Eye (tissue), 1 donor: ENCODE measurements at regions not wholly inside any gene's neighbourhood (a gene's known extent, or its start where the extent isn't known, plus 50 kb on each side); places are given as distances from the start of the nearest gene placed in this dataset.

ENCODE experiments used
- DNase-seq: peaks from one replicate; pipeline ENCODE4 v3.0.0-alpha.2; 2015

DNA sequence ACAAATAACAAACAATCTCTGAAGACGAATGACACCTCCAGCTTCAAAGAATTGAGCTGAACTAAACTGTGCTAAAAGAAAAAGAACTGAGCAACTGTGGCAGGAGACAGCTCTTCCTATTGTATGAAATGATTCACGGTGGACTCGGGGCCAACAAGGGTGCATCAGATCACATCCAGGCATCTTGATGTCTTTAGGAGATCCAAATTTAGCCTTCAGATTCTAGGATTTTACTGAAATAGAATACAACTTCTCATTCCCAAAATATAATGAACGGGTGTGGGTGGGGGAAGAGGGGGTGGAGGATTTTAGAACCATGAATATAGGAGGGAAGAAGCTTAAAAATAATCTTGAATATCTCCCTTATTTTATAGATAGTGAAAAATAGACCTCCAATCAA, 631.8 kb downstream of the ELAVL2 start:
- DNase-seq: no peak

DNA sequence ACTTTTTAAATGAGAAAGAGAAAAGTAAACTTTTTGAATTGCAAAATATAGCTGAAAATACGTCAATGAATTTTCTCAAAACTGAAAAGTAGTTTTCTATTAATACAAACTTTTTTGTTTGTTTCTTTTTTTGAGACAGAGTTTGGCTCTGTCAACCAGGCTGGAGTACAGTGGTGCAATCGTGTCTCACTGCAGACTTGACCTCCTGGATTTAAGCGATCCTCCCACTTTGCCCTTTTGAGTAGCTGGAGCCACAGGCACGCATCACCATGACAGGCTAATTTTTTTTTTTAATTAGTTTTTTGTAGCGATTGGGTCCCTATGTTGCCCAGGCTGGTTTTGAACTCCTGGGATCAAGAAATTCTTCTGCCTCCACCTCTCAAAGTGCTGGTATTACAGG, 610.4 kb downstream of the ELAVL2 start:
- DNase-seq: no peak

DNA sequence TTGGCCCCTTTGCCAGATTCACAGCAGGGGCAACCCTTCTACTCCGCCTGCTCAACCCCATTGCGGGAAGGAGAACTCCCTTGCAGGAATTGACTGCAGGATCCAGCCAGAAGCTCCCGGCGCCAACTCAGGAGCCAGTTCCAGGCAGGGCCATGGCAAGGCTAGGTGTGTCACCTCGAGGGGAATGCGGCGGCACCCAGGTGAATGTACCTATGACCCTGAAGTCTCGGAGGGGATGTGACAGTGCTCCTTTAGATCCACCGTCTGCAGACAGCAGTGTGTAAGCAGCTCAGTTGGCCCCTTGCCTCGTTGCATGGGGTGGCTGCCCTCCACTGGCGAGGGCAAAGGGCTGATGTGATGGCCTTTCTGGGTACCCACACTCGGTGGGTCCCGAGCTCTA, 606.6 kb downstream of the ELAVL2 start:
- no peak for DNase-seq

DNA sequence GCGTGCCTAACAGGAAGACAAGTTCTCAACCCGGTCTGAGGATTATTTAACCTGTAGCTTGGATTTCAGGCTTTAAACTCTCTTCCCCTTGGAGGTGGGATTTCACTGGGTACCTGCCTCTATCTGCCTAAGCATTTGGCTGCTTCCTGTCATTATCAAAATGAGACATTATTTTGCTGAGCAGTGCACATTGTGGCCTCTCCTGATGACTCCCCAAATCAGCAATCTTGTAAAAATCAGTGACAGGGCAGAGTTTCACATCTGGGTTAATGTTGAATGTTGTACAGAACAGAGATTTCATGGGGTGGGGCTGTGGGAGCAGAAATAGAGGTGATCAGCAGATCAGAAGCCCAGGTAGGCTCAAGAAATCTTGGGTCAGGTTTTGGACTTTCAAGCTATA, 605.9 kb downstream of the ELAVL2 start:
- no peak for DNase-seq

- peak; percentile 54 for DNase-seq
These were observed 605.1 kb downstream of the ELAVL2 start for GRCh38 chr9:23220957-23221356.

DNA sequence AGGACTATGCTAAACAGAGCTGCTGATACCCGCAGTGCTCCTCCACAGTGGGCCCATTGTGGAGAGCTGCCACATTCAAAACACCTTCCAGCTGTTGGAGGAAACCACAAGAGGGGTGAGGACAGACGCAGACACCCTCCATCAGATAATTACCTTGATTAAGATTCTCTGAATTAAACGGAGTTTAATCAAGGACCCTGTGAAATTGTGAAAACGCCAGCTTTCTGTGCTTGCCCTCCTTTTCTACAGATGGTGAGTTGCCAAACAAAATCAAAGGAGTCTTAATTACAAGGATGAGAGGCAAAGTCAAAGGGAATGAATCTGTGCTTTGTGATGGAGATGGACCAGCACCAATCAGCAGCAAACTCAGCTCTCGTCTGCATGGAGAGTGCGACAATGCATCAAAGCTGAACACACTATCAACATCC, 596.1 kb downstream of the ELAVL2 start:
- DNase-seq: no peak

- DNase-seq: no peak
These were observed 593.2 kb downstream of the ELAVL2 start for GRCh38 chr9:23232831-23233230.

GRCh38 chr9:23243523-23243922, 582.5 kb downstream of the ELAVL2 start:
- no peak for DNase-seq

- no peak for DNase-seq
These were observed 581.0 kb downstream of the ELAVL2 start for GRCh38 chr9:23245067-23245466.

- DNase-seq: no peak
These were observed 571.4 kb downstream of the ELAVL2 start for GRCh38 chr9:23254404-23255184.

DNA sequence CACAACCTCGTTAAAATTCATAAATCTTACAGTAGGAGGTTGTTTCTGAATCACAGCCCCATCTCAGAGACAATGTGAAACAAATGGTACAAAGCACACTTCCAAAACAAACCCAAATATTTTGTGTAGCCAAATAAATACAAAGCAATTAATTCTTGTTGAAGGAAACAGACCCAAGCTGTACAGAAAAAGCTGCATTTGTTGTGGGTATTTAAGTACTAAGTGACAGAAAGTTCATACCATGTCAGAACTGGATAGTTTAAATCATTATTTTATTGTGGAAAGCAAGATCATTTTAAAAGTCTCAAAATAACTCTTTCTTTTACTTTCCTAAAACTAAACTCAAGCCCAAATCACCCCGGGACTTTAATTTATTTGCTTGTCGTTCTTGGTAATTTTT, 570.7 kb downstream of the ELAVL2 start:
- no peak for DNase-seq

- no peak for DNase-seq
These were observed 567.5 kb downstream of the ELAVL2 start for GRCh38 chr9:23258569-23258968.

DNA sequence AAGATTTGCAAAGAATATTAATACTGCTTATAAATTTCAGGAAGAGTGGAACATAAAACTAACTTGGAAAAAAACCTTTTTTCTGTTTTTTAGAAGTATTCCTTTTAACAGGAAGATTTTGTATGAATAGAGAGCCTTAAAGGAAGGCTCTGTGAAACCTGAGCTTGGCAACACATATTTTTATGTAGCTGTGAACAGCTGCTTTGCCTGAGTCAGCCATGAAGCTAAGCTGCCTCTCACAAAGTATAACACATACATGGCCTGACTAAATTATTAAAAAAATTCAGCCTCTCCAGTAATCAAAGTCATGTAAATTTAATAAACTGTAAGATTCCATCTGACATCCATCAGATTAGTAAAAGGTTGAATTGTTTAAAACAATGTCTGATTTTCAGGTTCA, 547.5 kb downstream of the ELAVL2 start:
- peak; percentile 14 for DNase-seq

GRCh38 chr9:23287390-23287789, 538.6 kb downstream of the ELAVL2 start:
- DNase-seq: no peak

GRCh38 chr9:23288545-23288944, 537.5 kb downstream of the ELAVL2 start:
- no peak for DNase-seq

DNA sequence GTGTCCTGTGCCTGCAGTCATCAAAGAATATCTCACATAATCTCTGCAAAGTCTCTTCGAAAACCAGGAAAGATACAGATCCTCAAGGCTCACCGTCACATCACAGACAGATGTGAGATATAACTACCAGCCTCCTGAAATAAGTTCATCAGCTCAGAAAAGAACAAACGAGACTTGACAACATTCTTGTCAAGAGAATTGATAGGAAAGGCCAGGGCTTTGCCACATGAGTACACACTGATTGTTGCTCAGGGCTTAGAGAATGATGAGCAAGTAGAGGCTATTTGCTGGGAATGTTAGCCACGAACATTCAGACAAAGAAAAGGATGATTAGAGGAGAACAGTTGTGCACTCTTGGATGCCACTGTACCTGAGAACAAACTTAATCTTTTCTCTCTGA, 535.1 kb downstream of the ELAVL2 start:
- peak; percentile 81 for DNase-seq

DNA sequence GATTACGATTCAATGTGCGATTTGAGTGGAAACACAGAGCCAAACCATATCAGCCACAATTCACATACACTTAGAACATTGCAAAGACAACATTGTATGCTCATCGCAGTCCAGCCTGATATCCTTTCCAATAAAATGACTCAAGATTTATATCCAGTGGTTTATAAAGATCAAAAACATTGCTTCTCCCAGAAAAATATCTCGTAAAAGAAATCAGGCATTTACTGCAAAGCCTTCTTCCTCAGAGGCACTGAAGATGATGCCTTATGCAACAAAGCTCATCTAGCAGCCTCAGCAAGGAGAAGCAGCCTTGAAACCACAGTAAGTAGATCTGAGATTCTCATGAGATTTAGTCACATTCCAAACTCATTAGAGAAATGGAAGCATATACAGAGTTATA, 523.8 kb downstream of the ELAVL2 start:
- no peak for DNase-seq

DNA sequence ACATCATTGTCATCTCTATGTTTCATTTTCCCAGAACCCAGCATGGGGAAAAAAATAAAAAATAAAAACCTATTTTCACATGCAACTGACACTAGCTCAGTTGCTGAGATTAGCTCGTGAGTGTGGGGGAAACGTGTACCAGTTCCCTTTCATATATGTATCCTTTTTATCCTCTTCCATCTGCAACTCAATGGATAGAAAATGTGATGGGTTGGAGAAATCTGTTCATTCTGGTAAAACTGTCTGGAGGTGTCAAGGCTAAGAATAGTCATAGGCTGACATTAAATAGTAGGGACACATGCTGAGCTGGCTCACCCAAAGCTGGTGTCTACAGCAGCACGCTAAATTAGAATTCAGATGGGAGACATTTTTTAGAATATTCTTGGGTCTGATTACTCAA, 519.3 kb downstream of the ELAVL2 start:
- no peak for DNase-seq

GRCh38 chr9:23307731-23308513, 518.1 kb downstream of the ELAVL2 start:
- DNase-seq: no peak

DNA sequence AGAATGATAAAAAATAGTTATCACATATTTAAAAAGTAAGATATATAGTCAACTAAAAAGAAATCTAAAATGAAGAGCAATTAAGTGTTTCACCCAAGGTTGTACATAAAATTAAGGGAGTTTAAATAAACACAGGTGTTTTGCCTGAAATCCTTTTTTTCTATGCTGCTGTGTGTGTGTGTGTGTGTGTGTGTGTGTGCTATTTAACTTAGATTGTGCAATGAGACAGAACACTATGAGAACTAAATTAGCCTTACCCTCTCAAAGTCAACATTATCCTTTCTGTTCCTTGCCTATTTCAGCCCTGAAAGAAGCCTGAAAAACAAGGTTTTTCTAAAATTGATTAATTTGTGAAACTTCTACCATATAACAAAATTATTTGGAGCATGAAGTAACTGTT, 516.2 kb downstream of the ELAVL2 start:
- DNase-seq: no peak

- DNase-seq: peak; percentile 21
These were observed 511.8 kb downstream of the ELAVL2 start for GRCh38 chr9:23314247-23314646.

- DNase-seq: no peak
These were observed 506.9 kb downstream of the ELAVL2 start for GRCh38 chr9:23319092-23319491.

DNA sequence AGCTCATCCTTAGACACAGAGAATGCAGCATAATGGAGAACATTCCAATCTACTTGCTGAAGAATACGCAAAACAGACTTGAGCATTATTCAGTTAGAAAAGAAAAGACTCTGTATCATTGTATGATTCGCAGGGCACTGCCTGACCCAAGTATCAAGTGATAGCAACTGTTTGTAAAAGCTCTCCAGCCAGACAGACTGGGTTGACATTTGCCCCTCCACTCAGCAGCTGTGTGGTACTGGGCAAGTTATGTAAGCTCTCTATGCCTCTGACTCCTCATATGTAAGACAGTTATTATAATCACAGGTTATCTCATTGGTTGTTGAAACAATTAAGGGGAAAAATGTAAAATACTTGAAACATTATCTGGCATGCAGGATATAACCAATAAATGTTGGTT, 505.0 kb downstream of the ELAVL2 start:
- DNase-seq: peak; percentile 12

- DNase-seq: no peak
These were observed 503.6 kb downstream of the ELAVL2 start for GRCh38 chr9:23322392-23322791.
